T-cell (primary cell): ENCODE measurements at regions not wholly inside any gene's neighbourhood (a gene's known extent, or its start where the extent isn't known, plus 50 kb on each side); places are given as distances from the start of the nearest gene placed in this dataset.

Experiments
- ATAC-seq, 4 experiments: fragments of 200-7000 bp in 3 of 4; fragments of 150-1000 bp in 1 of 4; cut with Tn5 transposase; replicated peaks in 1 of 4; 1 replicate in 3 of 4; 2 replicates in 1 of 4; pipeline ENCODE4 v1.10.0; 2021; ENCODE audit warnings: moderate library complexity in 3 of 4, mild to moderate bottlenecking in 2 of 4, moderate number of reproducible peaks in 1 of 4
- CTCF ChIA-PET, 2 donors: fragments of 300-600 bp; sonication (Branson Sonifier 250); formaldehyde crosslinking; loops; one replicate each; lab custom pipeline; 2022; ENCODE audit warnings: antibody characterized with exemption in 2 of 2; lab: Charles Lee
- POLR2A ChIA-PET, 2 donors: fragments of 300-600 bp; sonication (Branson Sonifier 250); formaldehyde crosslinking; loops; one replicate each; lab custom pipeline; 2022; ENCODE audit warnings: antibody characterized with exemption in 2 of 2; lab: Charles Lee
- DNase-seq, 35 experiments: peaks; one replicate each; pipeline versions ENCODE4 v3.0.0 to v3.0.0-alpha.2; 2013 to 2023
- H3K27ac ChIP-seq: one replicate; pipeline ENCODE4 v1.5.1; 2013; ENCODE audit warnings: low read length
- H3K27me3 ChIP-seq, 2 experiments: replicated peaks in 1 of 2; 1 replicate in 1 of 2; 2 replicates in 1 of 2; pipeline versions ENCODE4 v1.6.1 to v1.7.0; 2013; ENCODE audit warnings: low read length in 1 of 2, mixed read lengths in 1 of 2; ENCODE audit not compliant: control insufficient read depth in 2 of 2, insufficient read depth in 2 of 2; ENCODE audit errors: extremely low read depth in 1 of 2
- H3K36me3 ChIP-seq, 2 donors: 1 replicate in 1 of 2; 2 replicates in 1 of 2; pipeline versions ENCODE4 v1.6.1 to v1.7.0; 2013; ENCODE audit warnings: low read length in 1 of 2; ENCODE audit not compliant: control insufficient read depth in 2 of 2, insufficient read depth in 1 of 2; ENCODE audit errors: extremely low read depth in 1 of 2
- H3K4me1 ChIP-seq, 2 experiments: 1 replicate in 1 of 2; 2 replicates in 1 of 2; pipeline versions ENCODE4 v1.6.1 to v1.7.0; 2013; ENCODE audit warnings: low read length in 2 of 2, mixed read lengths in 1 of 2; ENCODE audit not compliant: insufficient read depth in 2 of 2, control insufficient read depth in 1 of 2; ENCODE audit errors: extremely low read depth in 1 of 2
- H3K4me3 ChIP-seq, 2 donors: 1 replicate in 1 of 2; 2 replicates in 1 of 2; pipeline versions ENCODE4 v1.5.1 to v1.7.0; 2013; ENCODE audit warnings: mild to moderate bottlenecking in 2 of 2, low read length in 1 of 2, moderate library complexity in 1 of 2; ENCODE audit not compliant: control insufficient read depth in 1 of 2; ENCODE audit errors: extremely low read depth in 1 of 2
- H3K9me3 ChIP-seq: 2 replicates; pipeline ENCODE4 v1.7.0; 2013
- H3K27ac Mint-ChIP-seq, 2 donors: one replicate each; pipeline ENCODE4 v1.8.0; 2020 to 2021; ENCODE audit warnings: mild to moderate bottlenecking in 2 of 2, mixed read lengths in 2 of 2
- H3K27me3 Mint-ChIP-seq, 2 donors: one replicate each; pipeline ENCODE4 v1.8.0; 2021 to 2022; ENCODE audit warnings: mixed read lengths in 2 of 2
- H3K36me3 Mint-ChIP-seq: one replicate; pipeline ENCODE4 v1.8.0; 2021; ENCODE audit warnings: mixed read lengths
- H3K4me1 Mint-ChIP-seq, 3 donors: one replicate each; pipeline ENCODE4 v1.8.0; 2020 to 2022; ENCODE audit warnings: mixed read lengths in 3 of 3, mild to moderate bottlenecking in 1 of 3
- H3K4me3 Mint-ChIP-seq, 3 donors: one replicate each; pipeline ENCODE4 v1.8.0; 2020 to 2022; ENCODE audit warnings: mild to moderate bottlenecking in 3 of 3, mixed read lengths in 3 of 3, moderate library complexity in 3 of 3
- H3K9me3 Mint-ChIP-seq, 3 donors: one replicate each; pipeline ENCODE4 v1.8.0; 2020 to 2022; ENCODE audit warnings: mixed read lengths in 3 of 3
- WGBS: methylation state at CpG from one replicate; pipeline ENCODE4 v1.1.5; 2013; ENCODE audit warnings: missing lambda C conversion rate; ENCODE audit not compliant: insufficient coverage; 5-methylcytosine and 5-hydroxymethylcytosine counted together

GRCh38 chr2:237258615-237259014 is 155.3 kb downstream of the COL6A3 start:
- Histone ChIP-seq H3K4me1 (no peaks in the 10 kb centered on the region), H3K36me3 (no peaks in the 10 kb centered on the region), H3K27me3 (peaks cover 0 to 5% of the 10 kb centered on the region in 2 experiments), H3K9me3 (no peaks in the 10 kb centered on the region), H3K4me3 (no peak overlapping the region), H3K27ac (no peak overlapping the region)
- ChIA-PET POLR2A (no interaction called here), CTCF (no interaction called here)
- Mint-ChIP-seq H3K27me3 (peaks cover 10 to 11% of the 10 kb centered on the region in 2 donors), H3K9me3 (no peaks in the 10 kb centered on the region), H3K36me3 (no peaks in the 10 kb centered on the region), H3K27ac (no peak overlapping the region), H3K4me1 (peaks cover 0 to 3% (median 2%) of the 10 kb centered on the region in 3 donors), H3K4me3 (no peak overlapping the region)
- DNase-seq (no peak), ATAC-seq (no peak)
- 60% methylated on average over 2 of the region's 4 CpGs for WGBS

DNA sequence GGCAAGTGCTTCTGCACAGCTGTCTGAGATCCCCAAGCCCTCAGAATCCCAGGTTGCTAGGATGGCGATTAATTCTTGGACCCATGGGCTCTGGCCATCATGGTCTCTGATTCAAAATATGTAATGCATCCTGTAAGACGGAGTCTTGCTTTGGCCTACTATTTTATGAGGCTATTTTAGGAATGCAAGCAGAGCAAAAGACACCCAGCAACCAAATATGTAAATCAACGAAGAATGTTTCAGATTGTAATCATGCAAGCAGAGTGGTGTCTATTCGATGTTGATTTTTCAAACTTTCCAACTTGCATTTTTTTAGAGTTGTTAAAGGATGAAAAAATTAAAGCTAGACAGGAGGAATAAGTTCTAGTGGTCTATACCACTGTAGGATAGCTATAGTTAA is 154.8 kb downstream of the COL6A3 start:
- peaks cover 0 to 3% (median 2%) of the 10 kb centered on the region in 3 donors for H3K4me1 Mint-ChIP-seq
- no peaks in the 10 kb centered on the region for H3K36me3 Mint-ChIP-seq
- ChIA-PET POLR2A (no interaction called here), CTCF (interaction anchor here in 1 of 2 donors (0.5 kb wide), 1 partner anchor 1493 kb away, joined by 3 read pairs; no protein-coding TSS in a partner anchor)
- peaks cover 9 to 10% of the 10 kb centered on the region in 2 donors for H3K27me3 Mint-ChIP-seq
- H3K9me3 Mint-ChIP-seq, result no peaks in the 10 kb centered on the region
- no peak overlapping the region for H3K4me3 ChIP-seq
- no peaks in the 10 kb centered on the region for H3K36me3 ChIP-seq
- H3K27me3 ChIP-seq, result peaks cover 0 to 5% of the 10 kb centered on the region in 2 experiments
- H3K4me1 ChIP-seq, result no peaks in the 10 kb centered on the region
- DNase-seq (no peak), ATAC-seq (no peak)
- no peak overlapping the region for H3K4me3 Mint-ChIP-seq
- no peaks in the 10 kb centered on the region for H3K9me3 ChIP-seq
- 100% methylated on average over 1 of the region's 4 CpGs for WGBS
- H3K27ac Mint-ChIP-seq, result no peak overlapping the region
- H3K27ac ChIP-seq, result no peak overlapping the region

DNA sequence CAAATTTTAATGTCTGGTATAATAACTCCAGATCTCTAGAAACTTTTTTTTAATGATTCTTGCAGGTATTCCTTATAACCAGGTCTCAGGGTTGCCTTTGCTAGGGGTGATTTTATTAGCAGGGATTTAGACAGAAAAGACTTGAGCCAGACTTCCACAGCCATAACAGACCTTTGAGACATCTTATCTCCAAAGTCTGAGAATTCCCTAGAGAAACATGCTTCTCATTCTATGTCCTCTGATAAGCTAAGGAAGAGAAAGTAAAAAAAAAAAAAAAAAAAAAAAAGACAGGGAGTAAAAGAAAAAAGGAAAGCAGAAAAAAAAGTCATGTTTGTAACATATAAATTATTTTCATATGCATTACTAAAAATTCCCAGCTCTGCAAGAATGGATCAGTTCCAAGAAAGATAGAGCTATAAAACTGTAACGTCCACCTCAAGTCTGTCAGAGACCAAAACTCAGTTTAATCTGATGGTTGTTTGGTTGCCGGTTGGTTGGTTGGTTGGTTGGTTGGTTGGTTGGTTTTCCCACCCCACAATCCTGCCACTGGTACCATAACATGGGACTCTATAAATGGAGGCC is 153.8 kb downstream of the COL6A3 start:
- Mint-ChIP-seq H3K27ac (no peak overlapping the region), H3K9me3 (no peaks in the 10 kb centered on the region), H3K4me3 (no peak overlapping the region), H3K36me3 (no peaks in the 10 kb centered on the region), H3K4me1 (peaks cover 0 to 3% (median 2%) of the 10 kb centered on the region in 3 donors), H3K27me3 (peaks cover 4 to 7% of the 10 kb centered on the region in 2 donors)
- Histone ChIP-seq H3K27ac (no peak overlapping the region), H3K4me3 (no peak overlapping the region), H3K27me3 (peaks cover 0 to 10% of the 10 kb centered on the region in 2 experiments), H3K4me1 (no peaks in the 10 kb centered on the region), H3K36me3 (no peaks in the 10 kb centered on the region), H3K9me3 (no peaks in the 10 kb centered on the region)
- DNase-seq (no peak), ATAC-seq (no peak)
- POLR2A ChIA-PET, result no interaction called here
- WGBS, result no CpG with 5 or more reads among the region's 2 CpGs
- CTCF ChIA-PET, result interaction anchor here in 1 of 2 donors (0.5 to 0.7 kb wide), 2 partner anchors 9 to 1494 kb away, joined by 3 to 6 read pairs; no protein-coding TSS in a partner anchor

DNA sequence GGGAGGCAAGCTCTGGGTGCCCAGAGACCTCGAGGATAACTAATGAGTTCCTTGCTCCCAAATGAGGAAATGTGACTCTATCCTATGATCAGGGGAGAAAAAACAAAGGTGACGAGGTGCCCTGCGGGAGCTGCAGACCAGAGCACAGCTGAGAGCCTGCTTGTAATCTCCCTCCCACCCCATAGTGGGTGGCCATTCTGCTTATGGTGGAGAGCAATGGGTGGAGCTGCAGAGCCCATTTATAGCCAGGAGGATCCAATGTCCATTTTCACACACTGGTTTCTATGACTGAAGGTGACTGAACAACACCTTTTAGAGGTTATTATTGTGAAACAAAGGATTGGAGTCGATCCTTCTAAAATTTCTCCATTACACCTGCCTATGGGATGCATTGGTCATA is 153.3 kb downstream of the COL6A3 start:
- POLR2A ChIA-PET, result no interaction called here
- Mint-ChIP-seq H3K9me3 (no peaks in the 10 kb centered on the region), H3K4me1 (peaks cover 0 to 3% (median 2%) of the 10 kb centered on the region in 3 donors), H3K27ac (no peak overlapping the region), H3K27me3 (peaks cover 3 to 7% of the 10 kb centered on the region in 2 donors), H3K36me3 (no peaks in the 10 kb centered on the region), H3K4me3 (no peak overlapping the region)
- WGBS, result no CpG with 5 or more reads among the region's 4 CpGs
- no peak overlapping the region for H3K4me3 ChIP-seq
- CTCF ChIA-PET, result interaction anchor here in 1 of 2 donors (0.7 kb wide), 1 partner anchor 8 kb away, joined by 6 read pairs; no protein-coding TSS in a partner anchor
- H3K36me3 ChIP-seq, result no peaks in the 10 kb centered on the region
- ATAC-seq (no peak), DNase-seq (no peak)
- no peaks in the 10 kb centered on the region for H3K9me3 ChIP-seq
- no peak overlapping the region for H3K27ac ChIP-seq
- H3K4me1 ChIP-seq, result no peaks in the 10 kb centered on the region
- H3K27me3 ChIP-seq, result peaks cover 0 to 10% of the 10 kb centered on the region in 2 experiments

GRCh38 chr2:237261327-237261726 is 152.6 kb downstream of the COL6A3 start:
- Histone ChIP-seq H3K4me3 (no peak overlapping the region), H3K36me3 (no peaks in the 10 kb centered on the region), H3K27me3 (peaks cover 0 to 6% of the 10 kb centered on the region in 2 experiments), H3K27ac (no peak overlapping the region), H3K4me1 (no peaks in the 10 kb centered on the region), H3K9me3 (no peaks in the 10 kb centered on the region)
- peaks cover 0 to 3% (median 2%) of the 10 kb centered on the region in 3 donors for H3K4me1 Mint-ChIP-seq
- H3K9me3 Mint-ChIP-seq, result no peaks in the 10 kb centered on the region
- no peak overlapping the region for H3K27ac Mint-ChIP-seq
- no peak for DNase-seq
- no peak overlapping the region for H3K4me3 Mint-ChIP-seq
- ChIA-PET POLR2A (no interaction called here), CTCF (no interaction called here)
- 88% methylated on average over 2 of the region's 3 CpGs for WGBS
- no peaks in the 10 kb centered on the region for H3K36me3 Mint-ChIP-seq
- no peak for ATAC-seq
- H3K27me3 Mint-ChIP-seq, result peaks cover 0 to 7% of the 10 kb centered on the region in 2 donors

GRCh38 chr2:237262838-237263771 is 150.9 kb downstream of the COL6A3 start:
- ATAC-seq, result no peak
- H3K9me3 Mint-ChIP-seq, result no peaks in the 10 kb centered on the region
- no peak overlapping the region for H3K27ac Mint-ChIP-seq
- POLR2A ChIA-PET, result no interaction called here
- peaks cover 0 to under 1% (median 0%) of the 10 kb centered on the region in 3 donors for H3K4me1 Mint-ChIP-seq
- H3K27me3 ChIP-seq, result peaks cover 0 to 6% of the 10 kb centered on the region in 2 experiments
- no peaks in the 10 kb centered on the region for H3K9me3 ChIP-seq
- peaks cover under 1 to 4% of the 10 kb centered on the region in 2 donors for H3K27me3 Mint-ChIP-seq
- H3K36me3 Mint-ChIP-seq, result no peaks in the 10 kb centered on the region
- 83% methylated on average over 5 of the region's 10 CpGs for WGBS
- H3K4me1 ChIP-seq, result no peaks in the 10 kb centered on the region
- CTCF ChIA-PET, result no interaction called here
- H3K4me3 Mint-ChIP-seq, result no peak overlapping the region
- no peak for DNase-seq
- H3K4me3 ChIP-seq, result no peak overlapping the region
- H3K27ac ChIP-seq, result no peak overlapping the region
- H3K36me3 ChIP-seq, result no peaks in the 10 kb centered on the region
